Lower leg skin (tissue), 3 donors: ENCODE measurements at regions not wholly inside any gene's neighbourhood (a gene's known extent, or its start where the extent isn't known, plus 50 kb on each side); places are given as distances from the start of the nearest gene placed in this dataset.

Experiments used
- CTCF ChIP-seq, 3 donors: fragments of 450-650 bp; IDR thresholded peaks; one replicate each; pipeline ENCODE4 v1.5.1; 2016; ENCODE audit warnings: antibody characterized with exemption in 3 of 3, mild to moderate bottlenecking in 3 of 3, moderate library complexity in 2 of 3
- POLR2A ChIP-seq, 2 donors: fragments of 450-650 bp; IDR thresholded peaks; one replicate each; pipeline ENCODE4 v1.6.1; 2016 to 2017; ENCODE audit warnings: antibody characterized with exemption in 2 of 2, mild to moderate bottlenecking in 1 of 2, moderate library complexity in 1 of 2

- TF ChIP-seq CTCF (IDR thresholded peaks at IDR 0.05) (no peak), POLR2A (IDR thresholded peaks at IDR 0.05) (no peak)
These were observed 336.6 kb upstream of the PIK3R1 start for GRCh38 chr5:67878933-67879332.
